ENCODE measurements at regions not wholly inside any gene's neighbourhood (a gene's known extent, or its start where the extent isn't known, plus 50 kb on each side); places are given as distances from the start of the nearest gene placed in this dataset.

- in situ Hi-C loops (cut with HindIII; ENCODE audit: low pct_unique_long_range_greater_than_20kb, low sequenced_read_pairs): no loop called here
These were observed 103.3 kb upstream of the FZD10 start for GRCh38 chr12:130058926-130059472.

DNA sequence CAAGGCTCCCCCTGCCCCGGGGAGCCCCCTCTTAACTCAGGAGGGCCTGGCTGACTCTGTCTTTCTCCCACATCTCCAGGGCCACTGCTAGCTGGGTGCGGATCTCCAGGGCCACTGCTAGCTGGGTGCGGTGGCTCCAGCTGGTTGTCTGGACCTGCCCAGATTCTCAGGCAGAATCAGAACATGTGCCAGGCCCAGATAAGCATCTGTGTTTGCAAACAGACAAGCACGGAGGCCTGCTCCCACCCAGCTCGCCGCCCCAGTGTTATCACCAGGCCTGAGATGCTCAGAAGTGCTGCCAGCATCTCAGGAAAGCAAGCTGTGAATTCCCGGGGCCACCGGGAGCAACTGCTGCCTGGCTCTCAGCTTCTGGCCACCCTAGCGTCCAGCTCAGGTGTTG, 98.4 kb upstream of the FZD10 start:
- in situ Hi-C loops (cut with HindIII; ENCODE audit: low pct_unique_long_range_greater_than_20kb, low sequenced_read_pairs): no loop called here
- DNase-seq (ENCODE audit: low read depth): no peak

More at GRCh38 chr12:130058926-130059472, 103.3 kb upstream of the FZD10 start:
- DNase-seq (ENCODE audit: low read depth): no peak

DNA sequence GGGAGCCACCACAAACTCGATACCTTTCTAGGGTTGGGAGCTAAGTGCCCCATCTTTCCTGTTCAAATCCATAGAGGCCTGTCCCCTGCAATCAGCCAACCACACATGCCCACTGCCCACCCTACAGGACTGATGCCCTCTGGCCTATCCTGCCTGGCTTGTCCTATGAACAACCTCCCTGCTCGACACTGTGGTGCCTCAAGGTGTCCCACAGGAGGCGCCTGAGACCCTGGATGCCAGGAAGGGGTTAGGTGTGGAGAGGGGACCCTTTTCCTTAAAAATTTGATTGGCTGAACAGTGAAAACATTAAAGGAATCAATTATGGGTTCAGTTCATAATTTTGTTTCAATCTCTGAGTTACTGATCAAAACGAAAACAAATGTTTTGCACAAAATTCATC, 97.3 kb upstream of the FZD10 start:
- no peak for DNase-seq (ENCODE audit: low read depth)
- in situ Hi-C loops (cut with HindIII; ENCODE audit: low pct_unique_long_range_greater_than_20kb, low sequenced_read_pairs): no loop called here

DNA sequence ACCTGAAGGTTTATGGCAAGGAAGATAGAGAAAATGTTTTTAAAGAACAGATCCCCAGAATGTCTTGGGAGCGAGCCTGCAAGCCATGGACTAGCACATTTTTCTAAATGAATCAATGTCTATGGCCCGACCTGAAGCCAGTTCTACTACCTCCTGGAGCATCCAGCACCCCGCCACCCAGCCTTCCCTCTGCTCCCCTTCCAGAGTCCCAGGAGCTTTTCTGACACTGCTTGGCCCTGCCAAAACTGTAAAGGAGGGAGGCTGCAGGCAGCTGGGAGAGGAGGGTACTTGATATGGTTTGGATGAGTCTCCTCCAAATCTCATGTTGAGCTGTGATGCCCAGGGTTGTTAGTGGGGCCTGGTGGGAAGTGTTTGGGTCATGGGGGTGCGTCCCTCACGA, 95.5 kb upstream of the FZD10 start:
- DNase-seq (ENCODE audit: low read depth): no peak
- in situ Hi-C loops (cut with HindIII; ENCODE audit: low pct_unique_long_range_greater_than_20kb, low sequenced_read_pairs): no loop called here

- in situ Hi-C loops (cut with HindIII; ENCODE audit: low pct_unique_long_range_greater_than_20kb, low sequenced_read_pairs): no loop called here
- no peak for DNase-seq (ENCODE audit: low read depth)
These were observed 93.5 kb upstream of the FZD10 start for GRCh38 chr12:130068741-130069140.

GRCh38 chr12:130070126-130070611, 92.1 kb upstream of the FZD10 start:
- in situ Hi-C loops (cut with HindIII; ENCODE audit: low pct_unique_long_range_greater_than_20kb, low sequenced_read_pairs): no loop called here
- peak; percentile 59 for DNase-seq (ENCODE audit: low read depth)

DNA sequence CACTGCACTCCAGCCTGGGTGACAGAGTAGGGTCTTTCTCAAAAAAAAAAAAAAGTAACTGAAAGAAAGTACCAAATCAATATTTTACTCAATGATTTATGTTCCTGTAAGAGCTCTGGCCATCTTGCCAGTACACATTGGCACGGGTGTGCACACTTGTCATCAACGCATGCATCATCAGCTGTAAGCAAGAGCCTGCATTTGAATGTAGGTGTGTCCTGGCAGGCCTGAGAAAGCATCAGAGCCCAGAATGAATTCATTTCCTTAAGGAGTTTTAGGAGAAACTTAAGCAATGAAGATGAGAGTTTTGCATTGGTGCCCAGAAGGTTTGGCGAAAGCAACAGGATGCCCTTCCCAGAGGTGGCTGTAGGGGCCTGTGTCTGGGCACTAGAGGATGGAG, 88.5 kb upstream of the FZD10 start:
- peak; percentile 7 for DNase-seq (ENCODE audit: low read depth)

GRCh38 chr12:130074661-130075406, 87.4 kb upstream of the FZD10 start:
- DNase-seq (ENCODE audit: low read depth): peak; percentile 68
- in situ Hi-C loops (cut with HindIII; ENCODE audit: low pct_unique_long_range_greater_than_20kb, low sequenced_read_pairs): no loop called here

More for the DNA sequence above, 88.5 kb upstream of the FZD10 start:
- in situ Hi-C loops (cut with HindIII; ENCODE audit: low pct_unique_long_range_greater_than_20kb, low sequenced_read_pairs): no loop called here

DNA sequence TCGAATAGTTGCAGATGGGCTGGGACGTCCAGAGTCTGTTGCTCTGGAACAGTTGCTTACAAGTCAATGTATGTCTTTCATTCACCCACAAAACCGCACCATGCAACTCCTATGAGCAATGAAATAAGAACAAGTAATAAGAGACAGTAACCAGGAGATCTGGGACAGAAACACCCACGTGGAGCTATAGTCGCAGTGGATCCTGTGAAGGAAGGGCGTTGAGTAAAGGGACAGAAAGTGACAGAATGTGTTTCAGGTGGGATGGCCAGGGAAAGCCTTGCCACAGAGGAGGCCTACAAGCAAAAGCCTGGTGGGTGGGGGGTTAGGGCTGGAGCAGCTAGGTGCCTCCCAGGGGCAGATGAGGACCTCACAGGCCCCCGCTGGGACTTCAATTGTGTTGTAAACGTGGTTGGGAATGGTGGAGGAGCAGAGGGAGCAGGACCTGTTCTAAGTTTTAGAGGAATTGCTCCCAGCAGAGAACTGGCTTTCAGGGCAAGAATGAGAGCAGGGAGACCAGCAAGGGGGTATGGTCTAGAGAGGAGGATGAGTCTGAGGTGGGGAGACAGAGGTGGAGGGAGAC, 86.7 kb upstream of the FZD10 start:
- in situ Hi-C loops (cut with HindIII; ENCODE audit: low pct_unique_long_range_greater_than_20kb, low sequenced_read_pairs): no loop called here
- DNase-seq (ENCODE audit: low read depth): no peak

- DNase-seq (ENCODE audit: low read depth): no peak
- in situ Hi-C loops (cut with HindIII; ENCODE audit: low pct_unique_long_range_greater_than_20kb, low sequenced_read_pairs): no loop called here
These were observed 86.1 kb upstream of the FZD10 start for GRCh38 chr12:130076126-130076525.

GRCh38 chr12:130076752-130077151, 85.5 kb upstream of the FZD10 start:
- in situ Hi-C loops (cut with HindIII; ENCODE audit: low pct_unique_long_range_greater_than_20kb, low sequenced_read_pairs): no loop called here
- no peak for DNase-seq (ENCODE audit: low read depth)

GRCh38 chr12:130078852-130079251, 83.4 kb upstream of the FZD10 start:
- DNase-seq (ENCODE audit: low read depth): no peak
- in situ Hi-C loops (cut with HindIII; ENCODE audit: low pct_unique_long_range_greater_than_20kb, low sequenced_read_pairs): no loop called here

DNA sequence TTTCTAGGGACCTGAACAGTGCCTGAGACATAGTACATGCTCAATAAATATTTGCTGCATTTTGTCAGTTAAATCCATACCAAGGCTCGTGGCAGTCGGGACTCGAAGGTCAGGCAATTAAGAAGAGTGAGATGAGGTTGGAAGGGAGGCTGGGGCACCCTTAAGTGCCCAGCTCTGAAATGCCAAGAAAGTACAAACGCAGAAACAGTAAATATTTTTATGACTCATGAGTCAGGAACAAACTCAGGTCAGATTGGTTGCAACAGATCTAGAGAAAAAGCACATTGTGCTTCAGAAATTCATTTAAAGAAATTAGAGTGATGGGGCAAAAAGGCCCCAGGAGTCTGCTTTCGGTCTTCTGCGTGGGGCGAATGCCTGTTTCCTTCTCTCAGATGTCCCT, 83.0 kb upstream of the FZD10 start:
- in situ Hi-C loops (cut with HindIII; ENCODE audit: low pct_unique_long_range_greater_than_20kb, low sequenced_read_pairs): no loop called here
- DNase-seq (ENCODE audit: low read depth): peak; percentile 16

DNA sequence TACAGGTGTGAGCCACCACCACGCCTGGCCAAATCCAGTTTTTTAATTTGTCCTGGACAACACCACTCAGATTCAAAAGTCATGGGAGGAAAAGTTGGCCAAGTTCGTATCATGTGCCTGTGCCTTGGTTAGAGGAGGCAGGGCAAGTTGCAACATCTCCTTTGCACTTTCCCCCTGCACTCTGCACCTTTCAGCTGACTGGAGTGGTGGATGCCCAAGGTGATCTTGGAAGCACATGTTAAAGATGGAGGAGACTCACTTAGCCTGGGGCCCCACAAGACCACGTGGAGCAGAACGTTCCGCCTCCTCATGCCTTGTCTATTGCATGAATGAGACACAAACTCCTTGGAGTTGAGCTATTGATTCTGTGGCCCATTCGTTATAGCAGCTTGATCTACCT, 82.1 kb upstream of the FZD10 start:
- no peak for DNase-seq (ENCODE audit: low read depth)
- in situ Hi-C loops (cut with HindIII; ENCODE audit: low pct_unique_long_range_greater_than_20kb, low sequenced_read_pairs): no loop called here

GRCh38 chr12:130081117-130081805, 81.0 kb upstream of the FZD10 start:
- in situ Hi-C loops (cut with HindIII; ENCODE audit: low pct_unique_long_range_greater_than_20kb, low sequenced_read_pairs): no loop called here
- DNase-seq (ENCODE audit: low read depth): peak; percentile 11

GRCh38 chr12:130083002-130083401, 79.3 kb upstream of the FZD10 start:
- peak; percentile 39 for DNase-seq (ENCODE audit: low read depth)
- in situ Hi-C loops (cut with HindIII; ENCODE audit: low pct_unique_long_range_greater_than_20kb, low sequenced_read_pairs): no loop called here

GRCh38 chr12:130083734-130084133, 78.5 kb upstream of the FZD10 start:
- DNase-seq (ENCODE audit: low read depth): peak; percentile 52
- in situ Hi-C loops (cut with HindIII; ENCODE audit: low pct_unique_long_range_greater_than_20kb, low sequenced_read_pairs): no loop called here

DNA sequence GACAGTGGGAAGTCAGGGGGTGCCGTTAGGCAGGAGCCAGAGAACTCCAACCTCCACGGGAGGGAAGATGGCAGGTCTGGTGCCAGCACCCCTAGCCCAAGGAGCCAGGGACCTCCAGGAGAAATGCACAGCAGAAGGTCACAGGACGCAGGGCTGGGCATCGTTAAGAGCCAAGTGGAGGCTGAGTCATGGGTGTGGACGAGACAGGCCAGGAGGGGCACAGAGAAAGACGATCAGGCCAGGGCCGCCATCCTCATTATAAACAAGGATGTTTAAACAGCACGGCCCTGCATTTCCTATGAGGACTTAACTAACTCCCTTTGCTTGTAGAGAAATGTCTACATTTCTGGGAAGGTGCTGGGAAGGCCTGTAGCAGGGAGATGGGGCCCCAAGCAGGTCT, 77.9 kb upstream of the FZD10 start:
- DNase-seq (ENCODE audit: low read depth): peak; percentile 7
- in situ Hi-C loops (cut with HindIII; ENCODE audit: low pct_unique_long_range_greater_than_20kb, low sequenced_read_pairs): no loop called here

GRCh38 chr12:130086248-130086647, 76.0 kb upstream of the FZD10 start:
- in situ Hi-C loops (cut with HindIII; ENCODE audit: low pct_unique_long_range_greater_than_20kb, low sequenced_read_pairs): no loop called here
- no peak for DNase-seq (ENCODE audit: low read depth)
